SK-N-MC (cell line): ENCODE measurements at regions not wholly inside any gene's neighbourhood (a gene's known extent, or its start where the extent isn't known, plus 50 kb on each side); places are given as distances from the start of the nearest gene placed in this dataset.

Experiments used
- EZH2 ChIP-seq: fragments of 200-600 bp; sonication (generic); IDR thresholded peaks from one replicate; pipeline ENCODE4 v1.6.1; 2017; ENCODE audit warnings: antibody characterized with exemption
- POLR2AphosphoS5 ChIP-seq: IDR thresholded peaks from 2 replicates; pipeline ENCODE4 v1.6.1; 2012; ENCODE audit warnings: mild to moderate bottlenecking, low read depth, low read length, borderline replicate concordance

- TF ChIP-seq POLR2AphosphoS5 (no peak), EZH2 (no peak)
Measured at GRCh38 chr3:166123088-166123487, 285.9 kb upstream of the BCHE start.
